ENCODE measurements at regions not wholly inside any gene's neighbourhood (a gene's known extent, or its start where the extent isn't known, plus 50 kb on each side); places are given as distances from the start of the nearest gene placed in this dataset.
A peak's percentile ranks its signal among the peaks of the same experiment; 100 is the strongest.

DNA sequence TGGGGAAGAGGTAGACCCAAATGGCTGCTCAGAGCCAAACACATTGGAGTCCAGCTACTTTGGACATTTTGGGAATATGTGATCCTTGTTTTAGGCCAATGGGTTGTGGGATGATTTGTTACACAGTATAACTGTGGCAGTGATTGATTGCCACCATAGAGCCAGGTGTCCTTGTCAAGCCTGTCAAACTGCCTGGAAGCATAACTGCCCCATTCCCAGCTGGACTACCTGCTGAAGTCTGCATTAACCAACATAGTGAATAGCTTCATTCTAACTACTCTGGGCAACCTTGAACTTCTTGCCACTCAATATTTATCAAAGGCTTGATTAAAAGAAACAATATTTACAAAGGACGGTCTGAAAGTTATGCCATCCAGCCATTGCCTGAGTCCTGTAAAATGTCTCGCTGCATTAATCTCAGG lies 164.7 kb downstream of the LINC00237 start (continued):
- TF ChIP-seq ZNF567 (CRISPR knock-in tag; IDR thresholded peaks at IDR 0.05; ENCODE audit: borderline replicate concordance), result 0 out of 2 replicates have a peak, but pooled peaks have one; percentile 46
- TF ChIP-seq, protein P1, sequence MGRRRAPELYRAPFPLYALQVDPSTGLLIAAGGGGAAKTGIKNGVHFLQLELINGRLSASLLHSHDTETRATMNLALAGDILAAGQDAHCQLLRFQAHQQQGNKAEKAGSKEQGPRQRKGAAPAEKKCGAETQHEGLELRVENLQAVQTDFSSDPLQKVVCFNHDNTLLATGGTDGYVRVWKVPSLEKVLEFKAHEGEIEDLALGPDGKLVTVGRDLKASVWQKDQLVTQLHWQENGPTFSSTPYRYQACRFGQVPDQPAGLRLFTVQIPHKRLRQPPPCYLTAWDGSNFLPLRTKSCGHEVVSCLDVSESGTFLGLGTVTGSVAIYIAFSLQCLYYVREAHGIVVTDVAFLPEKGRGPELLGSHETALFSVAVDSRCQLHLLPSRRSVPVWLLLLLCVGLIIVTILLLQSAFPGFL (CRISPR knock-in tag; IDR thresholded peaks at IDR 0.05), result no peak
- no peak for TF ChIP-seq ATF1 (CRISPR knock-in tag; IDR thresholded peaks at IDR 0.05)
- peak; percentile 99 for TF ChIP-seq HOXD1 (CRISPR knock-in tag; IDR thresholded peaks at IDR 0.05)
- TF ChIP-seq, protein P2, sequence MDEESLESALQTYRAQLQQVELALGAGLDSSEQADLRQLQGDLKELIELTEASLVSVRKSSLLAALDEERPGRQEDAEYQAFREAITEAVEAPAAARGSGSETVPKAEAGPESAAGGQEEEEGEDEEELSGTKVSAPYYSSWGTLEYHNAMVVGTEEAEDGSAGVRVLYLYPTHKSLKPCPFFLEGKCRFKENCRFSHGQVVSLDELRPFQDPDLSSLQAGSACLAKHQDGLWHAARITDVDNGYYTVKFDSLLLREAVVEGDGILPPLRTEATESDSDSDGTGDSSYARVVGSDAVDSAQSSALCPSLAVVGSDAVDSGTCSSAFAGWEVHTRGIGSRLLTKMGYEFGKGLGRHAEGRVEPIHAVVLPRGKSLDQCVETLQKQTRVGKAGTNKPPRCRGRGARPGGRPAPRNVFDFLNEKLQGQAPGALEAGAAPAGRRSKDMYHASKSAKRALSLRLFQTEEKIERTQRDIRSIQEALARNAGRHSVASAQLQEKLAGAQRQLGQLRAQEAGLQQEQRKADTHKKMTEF (CRISPR knock-in tag; IDR thresholded peaks at IDR 0.05), result peak; percentile 86
- TF ChIP-seq NCOR1 (IDR thresholded peaks at IDR 0.05; ENCODE audit: borderline replicate concordance, low read length), result peak; percentile 64; the same call in 1 of the 2 replicates
- no peak for TF ChIP-seq ZNF891 (CRISPR knock-in tag; IDR thresholded peaks at IDR 0.05)
- peak; percentile 47; the same call in 1 of the 2 replicates for TF ChIP-seq KAT8 (CRISPR knock-in tag; IDR thresholded peaks at IDR 0.05)
- TF ChIP-seq CEBPG (CRISPR knock-in tag; IDR thresholded peaks at IDR 0.05), result peak; percentile 68
- TF ChIP-seq, protein P3, sequence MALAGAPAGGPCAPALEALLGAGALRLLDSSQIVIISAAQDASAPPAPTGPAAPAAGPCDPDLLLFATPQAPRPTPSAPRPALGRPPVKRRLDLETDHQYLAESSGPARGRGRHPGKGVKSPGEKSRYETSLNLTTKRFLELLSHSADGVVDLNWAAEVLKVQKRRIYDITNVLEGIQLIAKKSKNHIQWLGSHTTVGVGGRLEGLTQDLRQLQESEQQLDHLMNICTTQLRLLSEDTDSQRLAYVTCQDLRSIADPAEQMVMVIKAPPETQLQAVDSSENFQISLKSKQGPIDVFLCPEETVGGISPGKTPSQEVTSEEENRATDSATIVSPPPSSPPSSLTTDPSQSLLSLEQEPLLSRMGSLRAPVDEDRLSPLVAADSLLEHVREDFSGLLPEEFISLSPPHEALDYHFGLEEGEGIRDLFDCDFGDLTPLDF (CRISPR knock-in tag; IDR thresholded peaks at IDR 0.05), result no peak
- no peak for TF ChIP-seq CBFB (CRISPR knock-in tag; IDR thresholded peaks at IDR 0.05)
- TF ChIP-seq ZMYM4 (CRISPR knock-in tag; IDR thresholded peaks at IDR 0.05), result 0 out of 2 replicates have a peak, but pooled peaks have one; percentile 22
- TF ChIP-seq MTA3 (CRISPR knock-in tag; IDR thresholded peaks at IDR 0.05), result no peak
- no peak for TF ChIP-seq ZNF230 (CRISPR knock-in tag; IDR thresholded peaks at IDR 0.05)
- TF ChIP-seq ZBTB20 (CRISPR knock-in tag; IDR thresholded peaks at IDR 0.05; ENCODE audit: borderline replicate concordance, low read depth), result peak; percentile 35; the same call in 1 of the 2 replicates
- TF ChIP-seq RXRA (CRISPR knock-in tag; IDR thresholded peaks at IDR 0.05), result peak; percentile 42; the same call in 1 of the 2 replicates
- peak; percentile 61 for TF ChIP-seq HNRNPLL (IDR thresholded peaks at IDR 0.05; ENCODE audit: low read depth, low read length, poor library complexity, severe bottlenecking)
- TF ChIP-seq, protein P4, sequence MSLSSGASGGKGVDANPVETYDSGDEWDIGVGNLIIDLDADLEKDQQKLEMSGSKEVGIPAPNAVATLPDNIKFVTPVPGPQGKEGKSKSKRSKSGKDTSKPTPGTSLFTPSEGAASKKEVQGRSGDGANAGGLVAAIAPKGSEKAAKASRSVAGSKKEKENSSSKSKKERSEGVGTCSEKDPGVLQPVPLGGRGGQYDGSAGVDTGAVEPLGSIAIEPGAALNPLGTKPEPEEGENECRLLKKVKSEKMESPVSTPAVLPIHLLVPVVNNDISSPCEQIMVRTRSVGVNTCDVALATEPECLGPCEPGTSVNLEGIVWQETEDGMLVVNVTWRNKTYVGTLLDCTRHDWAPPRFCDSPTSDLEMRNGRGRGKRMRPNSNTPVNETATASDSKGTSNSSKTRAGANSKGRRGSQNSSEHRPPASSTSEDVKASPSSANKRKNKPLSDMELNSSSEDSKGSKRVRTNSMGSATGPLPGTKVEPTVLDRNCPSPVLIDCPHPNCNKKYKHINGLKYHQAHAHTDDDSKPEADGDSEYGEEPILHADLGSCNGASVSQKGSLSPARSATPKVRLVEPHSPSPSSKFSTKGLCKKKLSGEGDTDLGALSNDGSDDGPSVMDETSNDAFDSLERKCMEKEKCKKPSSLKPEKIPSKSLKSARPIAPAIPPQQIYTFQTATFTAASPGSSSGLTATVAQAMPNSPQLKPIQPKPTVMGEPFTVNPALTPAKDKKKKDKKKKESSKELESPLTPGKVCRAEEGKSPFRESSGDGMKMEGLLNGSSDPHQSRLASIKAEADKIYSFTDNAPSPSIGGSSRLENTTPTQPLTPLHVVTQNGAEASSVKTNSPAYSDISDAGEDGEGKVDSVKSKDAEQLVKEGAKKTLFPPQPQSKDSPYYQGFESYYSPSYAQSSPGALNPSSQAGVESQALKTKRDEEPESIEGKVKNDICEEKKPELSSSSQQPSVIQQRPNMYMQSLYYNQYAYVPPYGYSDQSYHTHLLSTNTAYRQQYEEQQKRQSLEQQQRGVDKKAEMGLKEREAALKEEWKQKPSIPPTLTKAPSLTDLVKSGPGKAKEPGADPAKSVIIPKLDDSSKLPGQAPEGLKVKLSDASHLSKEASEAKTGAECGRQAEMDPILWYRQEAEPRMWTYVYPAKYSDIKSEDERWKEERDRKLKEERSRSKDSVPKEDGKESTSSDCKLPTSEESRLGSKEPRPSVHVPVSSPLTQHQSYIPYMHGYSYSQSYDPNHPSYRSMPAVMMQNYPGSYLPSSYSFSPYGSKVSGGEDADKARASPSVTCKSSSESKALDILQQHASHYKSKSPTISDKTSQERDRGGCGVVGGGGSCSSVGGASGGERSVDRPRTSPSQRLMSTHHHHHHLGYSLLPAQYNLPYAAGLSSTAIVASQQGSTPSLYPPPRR (CRISPR knock-in tag; IDR thresholded peaks at IDR 0.05; ENCODE audit: borderline replicate concordance), result peak; percentile 95
- TF ChIP-seq, protein P5, sequence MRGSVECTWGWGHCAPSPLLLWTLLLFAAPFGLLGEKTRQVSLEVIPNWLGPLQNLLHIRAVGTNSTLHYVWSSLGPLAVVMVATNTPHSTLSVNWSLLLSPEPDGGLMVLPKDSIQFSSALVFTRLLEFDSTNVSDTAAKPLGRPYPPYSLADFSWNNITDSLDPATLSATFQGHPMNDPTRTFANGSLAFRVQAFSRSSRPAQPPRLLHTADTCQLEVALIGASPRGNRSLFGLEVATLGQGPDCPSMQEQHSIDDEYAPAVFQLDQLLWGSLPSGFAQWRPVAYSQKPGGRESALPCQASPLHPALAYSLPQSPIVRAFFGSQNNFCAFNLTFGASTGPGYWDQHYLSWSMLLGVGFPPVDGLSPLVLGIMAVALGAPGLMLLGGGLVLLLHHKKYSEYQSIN (CRISPR knock-in tag; IDR thresholded peaks at IDR 0.05; ENCODE audit: borderline replicate concordance), result no peak
- no peak for TF ChIP-seq ZNF720 (CRISPR knock-in tag; IDR thresholded peaks at IDR 0.05)
